Hepatocyte (in vitro differentiated cells): ENCODE measurements at regions not wholly inside any gene's neighbourhood (a gene's known extent, or its start where the extent isn't known, plus 50 kb on each side); places are given as distances from the start of the nearest gene placed in this dataset.

ENCODE experiments used
- EZH2 ChIP-seq: fragments of 200-600 bp; sonication (generic); IDR thresholded peaks from 2 replicates; pipeline ENCODE4 v1.6.1; 2016; ENCODE audit warnings: antibody characterized with exemption, mild to moderate bottlenecking, borderline replicate concordance
- TF ChIP-seq, protein P1 (sequence below): fragments of 200-600 bp; sonication (generic); IDR thresholded peaks from 2 replicates; pipeline ENCODE4 v1.5.1; 2016; ENCODE audit warnings: antibody characterized with exemption, mild to moderate bottlenecking; ENCODE audit not compliant: poor library complexity

DNA sequence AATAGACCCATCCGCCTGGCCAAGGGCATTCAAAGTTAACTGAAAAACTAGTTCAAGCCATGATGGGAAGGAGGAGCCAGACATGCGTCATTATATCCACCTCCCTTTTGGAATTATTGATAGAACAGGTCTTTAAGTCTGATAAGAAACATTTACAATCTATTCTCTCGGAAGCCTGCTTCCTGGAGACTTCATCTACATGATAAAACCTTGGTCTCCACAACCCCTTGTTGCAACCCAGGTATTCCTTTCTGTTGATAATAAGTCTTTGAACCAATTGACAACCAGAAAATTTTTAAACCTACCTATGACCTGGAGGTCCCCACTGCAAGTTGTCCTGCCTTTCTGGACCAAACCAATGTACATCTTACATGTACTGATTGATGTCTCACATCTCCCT is 451.3 kb downstream of the NAF1 start:
- TF ChIP-seq, protein P1, sequence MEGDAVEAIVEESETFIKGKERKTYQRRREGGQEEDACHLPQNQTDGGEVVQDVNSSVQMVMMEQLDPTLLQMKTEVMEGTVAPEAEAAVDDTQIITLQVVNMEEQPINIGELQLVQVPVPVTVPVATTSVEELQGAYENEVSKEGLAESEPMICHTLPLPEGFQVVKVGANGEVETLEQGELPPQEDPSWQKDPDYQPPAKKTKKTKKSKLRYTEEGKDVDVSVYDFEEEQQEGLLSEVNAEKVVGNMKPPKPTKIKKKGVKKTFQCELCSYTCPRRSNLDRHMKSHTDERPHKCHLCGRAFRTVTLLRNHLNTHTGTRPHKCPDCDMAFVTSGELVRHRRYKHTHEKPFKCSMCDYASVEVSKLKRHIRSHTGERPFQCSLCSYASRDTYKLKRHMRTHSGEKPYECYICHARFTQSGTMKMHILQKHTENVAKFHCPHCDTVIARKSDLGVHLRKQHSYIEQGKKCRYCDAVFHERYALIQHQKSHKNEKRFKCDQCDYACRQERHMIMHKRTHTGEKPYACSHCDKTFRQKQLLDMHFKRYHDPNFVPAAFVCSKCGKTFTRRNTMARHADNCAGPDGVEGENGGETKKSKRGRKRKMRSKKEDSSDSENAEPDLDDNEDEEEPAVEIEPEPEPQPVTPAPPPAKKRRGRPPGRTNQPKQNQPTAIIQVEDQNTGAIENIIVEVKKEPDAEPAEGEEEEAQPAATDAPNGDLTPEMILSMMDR: no peak
- no peak for TF ChIP-seq EZH2
